Cardiac fibroblast (primary cell): ENCODE measurements at regions not wholly inside any gene's neighbourhood (a gene's known extent, or its start where the extent isn't known, plus 50 kb on each side); places are given as distances from the start of the nearest gene placed in this dataset.

ENCODE experiments used
- DNase-seq, 2 donors: peaks; one replicate each; pipeline versions ENCODE4 v3.0.0 to v3.0.0-alpha.2; 2010; ENCODE audit warnings: low read depth in 2 of 2
- H3K4me3 ChIP-seq, 2 donors: replicated peaks in 1 of 2; 1 replicate in 1 of 2; 2 replicates in 1 of 2; pipeline ENCODE4 v1.5.1; 2011; ENCODE audit warnings: low read depth in 2 of 2, low read length in 2 of 2, mild to moderate bottlenecking in 2 of 2, moderate library complexity in 1 of 2
- CTCF ChIP-seq: IDR thresholded peaks from one replicate; pipeline ENCODE4 v1.5.1; 2011; ENCODE audit warnings: low read depth, mild to moderate bottlenecking, low read length, inconsistent platforms

- no peak for DNase-seq
- TF ChIP-seq CTCF: no peak
- H3K4me3 ChIP-seq: no peak overlapping the region
Measured at GRCh38 chr12:89803412-89803811, 94.8 kb upstream of the ATP2B1 start.

GRCh38 chr12:89801284-89801683, 92.6 kb upstream of the ATP2B1 start:
- no peak for TF ChIP-seq CTCF
- DNase-seq: no peak
- H3K4me3 ChIP-seq: no peak overlapping the region

DNA sequence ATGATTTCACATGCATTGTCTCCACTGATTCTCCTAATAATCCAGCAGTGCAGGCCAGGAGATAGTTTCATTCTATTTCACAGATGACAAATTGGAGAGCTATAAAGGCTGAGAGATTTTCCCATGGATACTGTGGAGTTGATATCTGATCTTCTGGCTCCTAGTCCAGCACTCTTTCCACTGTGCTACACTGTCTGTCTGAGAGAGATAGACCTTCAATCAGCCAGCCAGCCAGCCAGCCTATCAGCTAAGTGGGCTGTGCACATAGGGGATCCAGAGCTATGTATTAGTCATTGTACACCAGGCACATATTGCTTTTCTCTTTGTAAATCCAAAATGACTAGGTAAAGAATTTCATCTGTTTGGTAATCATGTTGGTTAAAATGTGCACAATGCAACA, 91.8 kb upstream of the ATP2B1 start:
- TF ChIP-seq CTCF: no peak
- H3K4me3 ChIP-seq: no peak overlapping the region
- no peak for DNase-seq

- TF ChIP-seq CTCF: no peak
- DNase-seq: no peak
- H3K4me3 ChIP-seq: no peak overlapping the region
Measured at GRCh38 chr12:89799316-89799715, 90.7 kb upstream of the ATP2B1 start.

DNA sequence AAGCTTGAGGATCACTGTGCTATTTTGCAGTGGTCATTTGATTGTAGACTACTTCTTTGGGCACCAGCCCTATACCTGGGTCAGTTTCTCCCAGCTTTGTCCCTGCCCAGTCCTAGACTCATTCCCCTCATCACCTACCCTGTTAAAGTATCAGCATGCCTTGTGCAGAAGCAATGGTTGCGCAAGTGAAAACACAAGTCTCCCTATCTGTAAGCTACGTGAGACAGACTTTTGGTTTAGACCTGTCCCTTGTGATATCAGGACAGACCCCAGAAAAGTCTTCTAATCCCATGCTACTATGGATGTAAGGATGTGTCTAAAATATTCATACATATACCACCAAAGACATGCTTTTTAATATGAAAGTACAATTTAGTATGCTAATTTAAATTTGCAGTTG, 88.8 kb upstream of the ATP2B1 start:
- TF ChIP-seq CTCF: no peak
- no peak overlapping the region for H3K4me3 ChIP-seq
- no peak for DNase-seq

GRCh38 chr12:89796798-89797382, 88.3 kb upstream of the ATP2B1 start:
- no peak for DNase-seq
- no peak overlapping the region for H3K4me3 ChIP-seq
- no peak for TF ChIP-seq CTCF

- no peak for DNase-seq
- no peak overlapping the region for H3K4me3 ChIP-seq
- no peak for TF ChIP-seq CTCF
Measured at GRCh38 chr12:89793946-89794345, 85.3 kb upstream of the ATP2B1 start.
